HCEC 1CT (cell line): ENCODE measurements at regions not wholly inside any gene's neighbourhood (a gene's known extent, or its start where the extent isn't known, plus 50 kb on each side); places are given as distances from the start of the nearest gene placed in this dataset.
A peak's percentile ranks its signal among the peaks of the same experiment; 100 is the strongest.
"Not testable (repeated sequence)": the region's sequence is repeated elsewhere in the genome, so short reads cannot be mapped to it uniquely, and the experiment has no call there.

Experiments
- DNase-seq: peaks from one replicate; pipeline ENCODE4 v3.0.0-alpha.2; 2017

GRCh38 chrX:46298821-46299220 is 246.4 kb downstream of the ZNF674 start:
- DNase-seq = peak; percentile 2

DNA sequence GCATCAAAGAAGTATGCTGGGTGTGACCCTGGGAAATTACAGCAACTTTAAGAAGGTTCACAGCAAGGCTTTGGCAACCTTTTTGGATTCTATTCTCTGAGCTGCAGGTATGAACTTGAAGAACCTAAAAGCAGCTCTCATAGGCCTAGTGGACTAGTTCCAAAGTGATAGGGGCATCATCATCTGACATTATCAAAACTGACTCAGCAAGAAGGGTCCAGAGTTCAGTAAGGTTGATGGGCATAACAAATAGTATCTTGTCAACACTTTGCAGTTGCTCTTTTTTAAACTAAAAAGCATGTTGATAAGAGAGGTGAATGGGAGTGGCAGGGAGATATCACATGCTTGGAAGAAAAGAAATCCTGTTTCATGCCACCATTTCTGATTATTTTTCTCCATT is 249.3 kb downstream of the ZNF674 start:
- DNase-seq = no peak

DNA sequence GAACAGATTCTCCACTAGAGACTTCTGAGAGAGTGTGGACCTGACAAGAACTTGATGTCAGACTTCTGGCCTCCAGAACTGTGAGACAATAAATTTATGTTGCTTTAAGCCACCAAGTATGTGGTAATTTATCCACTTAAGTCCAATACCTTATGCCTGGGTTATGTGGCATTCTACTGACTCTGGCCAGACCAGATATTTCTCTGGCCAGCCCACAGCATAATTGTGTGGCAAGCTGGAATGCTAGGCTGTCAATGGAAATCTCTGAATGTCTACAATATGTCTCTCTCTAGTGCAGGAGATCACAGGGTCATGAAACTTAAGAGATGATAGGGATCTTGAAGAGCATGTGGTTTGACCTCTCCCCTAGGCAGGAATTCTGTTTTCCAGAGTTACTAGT is 251.0 kb downstream of the ZNF674 start:
- DNase-seq = no peak

DNA sequence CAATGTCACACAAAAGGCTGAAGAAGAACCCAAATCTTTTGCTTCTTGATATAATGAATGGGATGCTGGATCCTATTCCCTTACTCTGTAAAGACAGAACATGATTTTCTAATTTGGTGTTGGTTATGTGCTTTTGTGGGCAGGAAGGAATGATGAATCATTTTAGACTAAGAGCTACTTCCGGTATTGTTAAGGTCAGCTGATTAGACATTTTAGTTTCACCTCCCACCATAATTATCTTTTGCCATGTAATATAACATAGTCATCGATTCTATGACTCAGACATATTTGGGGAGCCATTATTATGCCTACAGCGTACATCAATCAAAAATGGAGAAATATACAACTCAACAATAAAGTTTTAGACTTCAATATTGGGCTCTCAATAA is 265.3 kb downstream of the ZNF674 start:
- peak; percentile 58 for DNase-seq

DNA sequence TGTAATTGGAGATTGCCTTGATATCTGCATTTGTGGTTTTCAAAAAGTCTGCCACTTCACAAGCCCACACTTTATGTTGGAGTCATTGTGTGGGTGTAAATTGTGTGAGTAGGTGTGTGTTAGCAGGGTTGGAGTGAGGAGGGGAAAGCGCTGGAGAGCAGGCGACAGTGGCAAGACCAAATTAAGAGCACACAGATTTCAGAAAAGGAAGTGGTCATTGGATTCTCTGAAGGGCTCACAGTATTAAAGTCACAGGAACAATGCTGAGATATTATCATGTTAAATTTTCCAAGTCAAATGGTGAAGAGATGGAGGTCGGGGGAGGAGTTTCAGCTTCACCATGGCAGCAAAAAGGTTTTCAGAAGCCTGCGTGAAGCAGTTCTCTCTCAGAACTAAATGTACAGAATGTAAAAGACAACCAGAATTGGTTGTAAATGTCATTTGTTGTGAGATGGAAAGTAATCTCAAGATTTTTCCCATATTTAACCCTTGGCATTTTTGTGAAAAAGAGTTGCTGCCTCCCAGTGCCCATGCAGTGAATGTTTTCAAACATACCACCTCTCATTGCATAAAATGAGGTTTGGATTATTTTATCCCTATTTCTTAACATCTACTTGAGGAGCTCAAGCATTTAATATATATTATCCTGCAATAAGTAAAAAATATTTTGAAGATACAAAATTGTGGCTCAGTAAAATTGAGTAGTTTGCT is 265.9 kb downstream of the ZNF674 start:
- no peak for DNase-seq

GRCh38 chrX:46278572-46278971 is 266.6 kb downstream of the ZNF674 start:
- no peak for DNase-seq

DNA sequence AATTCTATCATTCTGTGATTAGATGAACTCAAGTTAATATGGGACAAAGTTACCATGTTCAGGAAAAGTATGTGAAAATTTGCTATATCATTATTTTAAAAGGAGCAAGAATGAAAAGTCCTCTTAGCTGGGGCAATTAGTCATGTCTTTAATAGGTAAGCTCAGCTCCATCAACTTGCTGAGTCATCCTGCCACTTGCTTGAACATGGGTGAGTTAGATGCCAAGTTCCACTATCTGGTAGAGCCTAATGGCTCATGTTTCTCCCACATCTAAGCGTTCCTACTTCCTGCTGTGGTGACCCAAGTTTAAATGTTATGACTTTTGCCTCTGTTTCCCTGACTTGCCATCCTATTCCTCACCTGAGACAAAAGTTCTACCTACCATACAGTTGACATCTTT is 276.8 kb downstream of the ZNF674 start:
- no peak for DNase-seq

DNA sequence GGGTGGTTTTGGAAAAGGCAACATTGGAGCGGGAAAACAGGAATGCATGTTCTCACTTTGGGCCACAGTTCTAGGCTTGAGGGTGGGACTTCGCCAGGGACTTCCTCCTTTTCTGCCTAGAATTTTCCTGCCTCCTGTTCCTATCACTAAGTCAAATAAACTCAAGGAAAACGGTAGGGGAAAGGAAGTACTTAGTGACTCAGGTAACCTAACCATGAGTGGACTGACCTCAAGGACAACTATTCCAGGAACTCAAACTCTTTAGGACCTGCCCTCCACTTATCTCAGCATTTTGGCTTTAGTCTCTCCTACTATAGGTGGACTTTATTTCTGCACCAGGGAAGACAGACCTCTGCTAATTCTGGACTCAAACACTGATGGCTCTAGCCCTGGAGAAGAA is 281.7 kb downstream of the ZNF674 start:
- no peak for DNase-seq

- DNase-seq = no peak
Observed at GRCh38 chrX:46262304-46262703, 282.9 kb downstream of the ZNF674 start.

GRCh38 chrX:46260499-46260898 is 284.7 kb downstream of the ZNF674 start:
- DNase-seq = no peak

DNA sequence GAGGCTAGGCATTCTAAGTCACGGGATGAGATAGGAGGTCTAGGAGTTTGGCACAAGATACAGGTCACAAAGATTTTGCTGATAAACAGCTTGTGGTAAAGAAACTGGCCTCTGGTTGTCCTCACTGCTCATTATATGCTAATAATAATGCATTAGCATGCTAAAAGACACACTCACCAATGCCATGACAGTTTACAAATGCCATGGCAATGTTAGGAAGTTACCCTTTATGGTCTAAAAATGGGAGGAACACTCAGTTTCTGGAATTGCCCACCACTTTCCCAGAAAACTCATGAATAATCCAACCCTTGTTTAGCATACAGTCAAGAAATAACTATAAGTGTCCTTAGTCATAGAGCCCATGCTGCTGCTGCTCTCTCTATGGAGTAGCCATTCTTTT is 286.9 kb downstream of the ZNF674 start:
- no peak for DNase-seq

GRCh38 chrX:46257451-46257879 is 287.8 kb downstream of the ZNF674 start:
- DNase-seq = no peak

DNA sequence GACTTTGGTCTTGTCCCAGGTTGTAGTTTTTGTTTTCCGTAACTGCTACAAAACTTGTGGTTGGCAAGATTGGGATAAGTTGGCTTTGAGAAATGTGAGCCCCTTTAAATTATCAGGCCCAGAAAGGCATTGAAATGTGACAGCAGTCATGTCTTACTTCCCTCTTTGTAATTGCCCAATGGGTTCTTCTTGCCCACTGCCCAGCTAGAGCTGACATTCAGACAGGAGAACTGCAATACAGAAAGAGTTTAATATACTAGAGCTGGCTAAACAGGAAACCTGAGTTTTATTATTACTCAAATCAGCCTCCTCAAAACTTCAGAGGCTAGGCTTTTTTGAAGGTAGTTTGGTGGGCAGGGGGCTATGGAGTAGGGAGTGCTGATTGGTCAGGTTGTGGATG is 288.3 kb downstream of the ZNF674 start:
- DNase-seq = no peak

GRCh38 chrX:46255046-46255445 is 290.2 kb downstream of the ZNF674 start:
- no peak for DNase-seq

GRCh38 chrX:46254641-46255040 is 290.6 kb downstream of the ZNF674 start:
- DNase-seq = no peak

DNA sequence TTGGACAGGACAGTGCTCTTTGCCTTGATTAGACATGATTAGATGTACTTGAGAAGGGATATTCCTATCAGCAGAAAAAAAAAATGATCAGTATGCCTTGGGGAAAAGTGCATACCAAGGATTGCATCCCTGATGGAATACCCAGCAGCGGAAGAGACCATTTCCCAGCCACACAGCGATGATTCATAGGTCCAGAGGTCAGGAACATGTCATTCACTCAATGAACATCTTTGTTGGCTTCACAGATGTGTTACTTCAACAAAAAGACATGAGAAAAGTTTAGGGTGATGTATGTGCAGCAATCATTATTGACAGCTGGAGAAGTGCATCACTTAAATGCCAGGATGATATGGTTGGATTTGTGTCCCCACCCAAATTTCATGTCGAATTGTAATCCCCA is 293.5 kb downstream of the ZNF674 start:
- DNase-seq = peak; percentile 22

- no peak for DNase-seq
Observed at GRCh38 chrX:46250151-46250550, 295.1 kb downstream of the ZNF674 start.

DNA sequence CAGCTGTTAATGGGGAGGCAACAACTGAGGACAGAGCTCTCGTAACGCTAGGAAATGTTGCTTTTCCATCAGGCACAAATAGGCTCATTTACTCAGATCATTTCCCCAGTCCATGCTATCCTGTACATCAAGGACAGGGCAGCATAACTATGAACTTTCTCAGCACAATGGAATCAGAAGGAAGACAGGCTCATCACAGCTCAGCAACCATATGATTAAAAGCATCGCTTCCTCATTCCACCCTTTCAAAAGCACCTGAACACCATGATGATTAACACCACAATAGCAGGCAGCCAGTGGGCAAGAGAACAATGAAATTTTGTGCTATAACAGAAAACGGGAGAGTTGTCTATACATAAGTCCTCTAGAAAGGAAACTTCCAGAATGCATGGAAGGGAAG is 297.8 kb downstream of the ZNF674 start:
- DNase-seq = no peak

- no peak for DNase-seq
Observed at GRCh38 chrX:46244451-46244850, 300.8 kb downstream of the ZNF674 start.

- no peak for DNase-seq
Observed at GRCh38 chrX:46236411-46236810, 308.8 kb downstream of the ZNF674 start.

GRCh38 chrX:46235778-46236177 is 309.4 kb downstream of the ZNF674 start:
- no peak for DNase-seq

- no peak for DNase-seq
Observed at GRCh38 chrX:46234775-46235174, 310.4 kb downstream of the ZNF674 start.

DNA sequence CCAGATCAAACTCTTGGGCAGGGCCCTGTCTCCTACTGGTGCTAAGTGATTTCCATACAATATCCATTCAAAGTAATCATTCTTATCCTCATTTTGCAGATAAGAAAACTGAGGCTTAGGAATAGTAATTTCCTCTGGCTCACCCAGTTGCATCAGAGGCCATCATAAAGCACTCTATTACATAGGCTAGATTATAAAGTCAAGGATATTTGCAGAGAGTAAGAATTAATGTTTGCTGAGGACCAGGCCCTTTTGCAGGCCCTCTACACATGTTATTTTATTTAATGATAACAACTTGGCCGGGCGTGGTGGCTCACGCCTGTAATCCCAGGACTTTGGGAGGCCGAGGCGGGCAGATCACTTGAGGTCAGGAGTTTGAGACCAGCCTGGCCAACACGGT is 316.8 kb downstream of the ZNF674 start:
- DNase-seq = no peak

GRCh38 chrX:46226422-46226821 is 318.8 kb downstream of the ZNF674 start:
- DNase-seq = no peak

DNA sequence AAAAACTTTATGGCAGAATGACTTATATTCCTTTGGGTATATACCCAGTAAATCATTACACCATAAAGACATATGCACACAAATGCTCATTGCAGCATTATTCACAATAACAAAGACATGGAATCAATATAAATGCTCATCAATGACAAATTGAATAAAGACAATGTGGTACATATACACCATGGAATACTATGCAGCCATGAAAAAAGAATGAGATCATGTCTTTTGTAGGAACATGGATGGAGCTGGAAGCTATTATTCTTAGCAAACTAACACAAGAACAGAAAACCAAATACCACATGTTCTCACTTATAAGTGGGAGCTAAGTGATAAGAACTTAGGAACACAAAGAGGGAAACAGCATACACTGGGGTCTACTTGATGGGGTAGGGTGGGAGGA is 321.7 kb downstream of the ZNF674 start:
- DNase-seq = not testable (repeated sequence)

DNA sequence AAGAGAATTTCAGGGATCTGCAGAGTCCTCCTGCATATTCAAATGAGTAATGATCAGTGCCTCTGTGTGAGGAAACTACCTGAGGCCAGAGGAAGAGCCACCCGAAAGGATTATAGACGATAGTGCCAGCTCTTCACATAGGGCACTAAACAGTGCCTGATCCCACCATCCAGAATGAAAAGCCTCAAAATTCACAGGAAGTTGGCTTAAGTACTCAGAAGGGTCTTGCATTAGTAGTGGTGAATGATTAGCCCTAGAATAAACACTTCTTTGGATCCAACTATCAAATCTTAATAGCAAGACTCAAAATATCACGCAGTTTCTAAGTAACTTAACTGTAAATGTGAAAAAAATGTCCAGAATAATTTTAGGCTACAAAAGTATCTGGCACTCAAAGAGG is 324.4 kb downstream of the ZNF674 start:
- DNase-seq = no peak
